HL-60 (cell line): ENCODE measurements at regions not wholly inside any gene's neighbourhood (a gene's known extent, or its start where the extent isn't known, plus 50 kb on each side); places are given as distances from the start of the nearest gene placed in this dataset.

Experiments
- DNase-seq, 2 experiments: peaks; one replicate each; pipeline ENCODE4 v3.0.0-alpha.2; 2010 to 2020; ENCODE audit warnings: low read depth in 1 of 2, low spot score in 1 of 2
- H3K27ac ChIP-seq: fragments of 250-450 bp; sonication (Bioruptor Pico); replicated peaks from 2 replicates; pipeline ENCODE4 v1.5.1; 2020; ENCODE audit warnings: mild to moderate bottlenecking, moderate library complexity
- H3K27me3 ChIP-seq: fragments of 250-450 bp; sonication (Bioruptor Pico); 2 replicates; pipeline ENCODE4 v1.5.1; 2021; ENCODE audit warnings: mild to moderate bottlenecking, moderate library complexity; ENCODE audit not compliant: insufficient read depth, poor library complexity, severe bottlenecking
- H3K4me3 ChIP-seq: replicated peaks from 2 replicates; pipeline ENCODE4 v1.5.1; 2011; ENCODE audit warnings: mild to moderate bottlenecking, control low read depth, low read length; ENCODE audit not compliant: insufficient read depth
- GABPA ChIP-seq: IDR thresholded peaks from 2 replicates; pipeline ENCODE4 v1.6.1; 2012; ENCODE audit warnings: low read depth
- POLR2AphosphoS5 ChIP-seq: IDR thresholded peaks from 2 replicates; pipeline ENCODE4 v1.6.1; 2012; ENCODE audit warnings: low read depth
- SPI1 ChIP-seq: IDR thresholded peaks from 2 replicates; pipeline ENCODE4 v1.6.1; 2012; ENCODE audit warnings: low read depth, mild to moderate bottlenecking, borderline replicate concordance
- TF ChIP-seq, protein P1 (sequence below): IDR thresholded peaks from 2 replicates; pipeline ENCODE4 v1.6.1; 2012; ENCODE audit warnings: low read depth; ENCODE audit not compliant: insufficient replicate concordance
- TF ChIP-seq, protein P2 (sequence below): IDR thresholded peaks from one replicate; pipeline ENCODE4 v1.5.1; 2011; ENCODE audit warnings: low read length, control low read depth, inconsistent platforms; ENCODE audit not compliant: insufficient read depth

DNA sequence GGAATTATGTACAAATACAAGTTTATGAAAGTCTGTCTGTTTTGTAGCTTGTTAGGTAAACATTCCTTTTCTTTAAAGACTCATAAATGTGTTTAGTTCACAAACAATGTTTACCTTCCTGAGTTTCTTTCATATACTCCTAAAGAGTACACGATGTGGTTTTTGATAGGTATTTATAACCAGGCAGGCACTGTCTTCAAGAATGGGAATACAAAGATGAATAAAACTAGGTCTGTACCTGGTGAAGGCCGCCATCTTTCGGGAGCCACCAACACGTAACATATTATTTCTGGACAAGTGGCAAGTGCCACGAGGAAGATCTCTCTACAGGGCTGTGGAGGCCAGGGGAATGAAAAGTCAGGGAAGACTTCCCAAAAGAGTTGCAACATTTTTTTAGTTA, 144.6 kb upstream of the RASSF8 start:
- no peak for DNase-seq
- Histone ChIP-seq H3K27me3 (no peaks in the 10 kb centered on the region), H3K27ac (no peak overlapping the region), H3K4me3 (no peak overlapping the region)
- TF ChIP-seq SPI1 (no peak), POLR2AphosphoS5 (no peak), GABPA (no peak)
- TF ChIP-seq, protein P1, sequence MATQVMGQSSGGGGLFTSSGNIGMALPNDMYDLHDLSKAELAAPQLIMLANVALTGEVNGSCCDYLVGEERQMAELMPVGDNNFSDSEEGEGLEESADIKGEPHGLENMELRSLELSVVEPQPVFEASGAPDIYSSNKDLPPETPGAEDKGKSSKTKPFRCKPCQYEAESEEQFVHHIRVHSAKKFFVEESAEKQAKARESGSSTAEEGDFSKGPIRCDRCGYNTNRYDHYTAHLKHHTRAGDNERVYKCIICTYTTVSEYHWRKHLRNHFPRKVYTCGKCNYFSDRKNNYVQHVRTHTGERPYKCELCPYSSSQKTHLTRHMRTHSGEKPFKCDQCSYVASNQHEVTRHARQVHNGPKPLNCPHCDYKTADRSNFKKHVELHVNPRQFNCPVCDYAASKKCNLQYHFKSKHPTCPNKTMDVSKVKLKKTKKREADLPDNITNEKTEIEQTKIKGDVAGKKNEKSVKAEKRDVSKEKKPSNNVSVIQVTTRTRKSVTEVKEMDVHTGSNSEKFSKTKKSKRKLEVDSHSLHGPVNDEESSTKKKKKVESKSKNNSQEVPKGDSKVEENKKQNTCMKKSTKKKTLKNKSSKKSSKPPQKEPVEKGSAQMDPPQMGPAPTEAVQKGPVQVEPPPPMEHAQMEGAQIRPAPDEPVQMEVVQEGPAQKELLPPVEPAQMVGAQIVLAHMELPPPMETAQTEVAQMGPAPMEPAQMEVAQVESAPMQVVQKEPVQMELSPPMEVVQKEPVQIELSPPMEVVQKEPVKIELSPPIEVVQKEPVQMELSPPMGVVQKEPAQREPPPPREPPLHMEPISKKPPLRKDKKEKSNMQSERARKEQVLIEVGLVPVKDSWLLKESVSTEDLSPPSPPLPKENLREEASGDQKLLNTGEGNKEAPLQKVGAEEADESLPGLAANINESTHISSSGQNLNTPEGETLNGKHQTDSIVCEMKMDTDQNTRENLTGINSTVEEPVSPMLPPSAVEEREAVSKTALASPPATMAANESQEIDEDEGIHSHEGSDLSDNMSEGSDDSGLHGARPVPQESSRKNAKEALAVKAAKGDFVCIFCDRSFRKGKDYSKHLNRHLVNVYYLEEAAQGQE, result no peak
- TF ChIP-seq, protein P2, sequence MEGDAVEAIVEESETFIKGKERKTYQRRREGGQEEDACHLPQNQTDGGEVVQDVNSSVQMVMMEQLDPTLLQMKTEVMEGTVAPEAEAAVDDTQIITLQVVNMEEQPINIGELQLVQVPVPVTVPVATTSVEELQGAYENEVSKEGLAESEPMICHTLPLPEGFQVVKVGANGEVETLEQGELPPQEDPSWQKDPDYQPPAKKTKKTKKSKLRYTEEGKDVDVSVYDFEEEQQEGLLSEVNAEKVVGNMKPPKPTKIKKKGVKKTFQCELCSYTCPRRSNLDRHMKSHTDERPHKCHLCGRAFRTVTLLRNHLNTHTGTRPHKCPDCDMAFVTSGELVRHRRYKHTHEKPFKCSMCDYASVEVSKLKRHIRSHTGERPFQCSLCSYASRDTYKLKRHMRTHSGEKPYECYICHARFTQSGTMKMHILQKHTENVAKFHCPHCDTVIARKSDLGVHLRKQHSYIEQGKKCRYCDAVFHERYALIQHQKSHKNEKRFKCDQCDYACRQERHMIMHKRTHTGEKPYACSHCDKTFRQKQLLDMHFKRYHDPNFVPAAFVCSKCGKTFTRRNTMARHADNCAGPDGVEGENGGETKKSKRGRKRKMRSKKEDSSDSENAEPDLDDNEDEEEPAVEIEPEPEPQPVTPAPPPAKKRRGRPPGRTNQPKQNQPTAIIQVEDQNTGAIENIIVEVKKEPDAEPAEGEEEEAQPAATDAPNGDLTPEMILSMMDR, result no peak

DNA sequence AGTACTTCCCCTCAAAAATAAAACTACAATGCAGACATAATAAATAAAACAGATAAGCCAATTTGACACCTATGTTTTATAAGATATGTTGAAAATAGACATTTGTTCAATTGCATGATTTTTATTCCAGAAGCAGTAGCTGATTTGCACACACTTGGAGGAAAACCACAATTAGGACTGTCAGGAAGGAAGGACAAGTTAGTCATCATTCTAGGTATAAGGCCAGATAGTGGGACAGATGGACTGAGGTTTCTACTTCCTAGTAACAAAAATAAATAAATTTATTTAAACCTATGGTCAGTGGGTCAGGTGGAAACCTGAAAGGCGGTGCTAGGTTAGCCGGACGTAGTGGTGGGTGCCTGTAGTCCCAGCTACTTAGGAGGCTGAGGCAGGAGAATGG, 141.8 kb upstream of the RASSF8 start:
- no peak for DNase-seq
- H3K27me3 ChIP-seq, result no peaks in the 10 kb centered on the region
- TF ChIP-seq GABPA (no peak), POLR2AphosphoS5 (no peak), SPI1 (no peak)
- TF ChIP-seq, protein P2, result no peak
- TF ChIP-seq, protein P1, result no peak
- H3K27ac ChIP-seq, result no peak overlapping the region
- no peak overlapping the region for H3K4me3 ChIP-seq

DNA sequence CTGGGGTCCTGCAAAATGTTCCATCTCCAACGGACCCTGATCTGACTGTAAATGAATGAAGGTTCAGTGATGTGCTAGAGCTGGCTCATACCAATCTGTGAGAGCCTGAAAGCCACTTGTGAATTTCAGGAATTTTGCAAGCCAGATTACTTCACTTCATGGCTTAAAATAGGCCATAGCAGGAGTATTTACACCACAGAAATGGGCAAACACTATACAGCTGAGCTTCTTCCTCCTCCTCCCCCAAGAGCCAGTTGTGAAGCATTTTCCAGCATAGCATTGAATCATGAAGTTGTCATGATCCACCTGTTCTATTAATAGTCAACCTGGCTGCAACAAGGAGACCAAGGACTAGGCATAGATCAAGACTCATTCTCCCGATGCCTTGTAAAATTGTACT, 141.3 kb upstream of the RASSF8 start:
- Histone ChIP-seq H3K4me3 (no peak overlapping the region), H3K27me3 (no peaks in the 10 kb centered on the region), H3K27ac (no peak overlapping the region)
- DNase-seq, result no peak
- TF ChIP-seq, protein P2, result no peak
- TF ChIP-seq POLR2AphosphoS5 (no peak), SPI1 (no peak), GABPA (no peak)
- TF ChIP-seq, protein P1, result no peak
